ENCODE measurements at regions not wholly inside any gene's neighbourhood (a gene's known extent, or its start where the extent isn't known, plus 50 kb on each side); places are given as distances from the start of the nearest gene placed in this dataset.
"Not testable (repeated sequence)": the region's sequence is repeated elsewhere in the genome, so short reads cannot be mapped to it uniquely, and the experiment has no call there.

DNA sequence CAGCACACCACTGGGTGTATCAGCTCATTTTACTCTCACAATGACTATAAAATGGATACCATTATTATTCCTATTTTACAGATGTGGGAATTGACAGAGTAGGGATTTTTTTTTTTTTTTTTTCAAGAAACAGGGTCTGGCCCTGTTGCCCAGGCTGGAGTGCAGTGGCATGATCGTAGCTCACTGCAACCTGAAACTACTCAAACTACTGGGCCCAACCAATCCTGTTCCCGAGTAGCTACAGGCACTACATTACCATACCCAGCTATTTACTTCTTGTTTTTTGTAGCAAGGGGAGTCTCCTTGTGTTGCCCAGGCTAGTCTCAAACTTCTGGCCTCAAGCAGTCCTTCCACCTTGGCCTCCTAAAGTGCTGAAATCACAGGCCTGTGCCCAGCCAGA, 95.2 kb downstream of the LARP7 start:
- H3K4me3 ChIP-seq (ENCODE audit: low read depth, low read length): no peak overlapping the region
- TF ChIP-seq CTCF (IDR thresholded peaks at IDR 0.05; ENCODE audit: borderline replicate concordance, insufficient read depth, low read depth, low read length): no peak

DNA sequence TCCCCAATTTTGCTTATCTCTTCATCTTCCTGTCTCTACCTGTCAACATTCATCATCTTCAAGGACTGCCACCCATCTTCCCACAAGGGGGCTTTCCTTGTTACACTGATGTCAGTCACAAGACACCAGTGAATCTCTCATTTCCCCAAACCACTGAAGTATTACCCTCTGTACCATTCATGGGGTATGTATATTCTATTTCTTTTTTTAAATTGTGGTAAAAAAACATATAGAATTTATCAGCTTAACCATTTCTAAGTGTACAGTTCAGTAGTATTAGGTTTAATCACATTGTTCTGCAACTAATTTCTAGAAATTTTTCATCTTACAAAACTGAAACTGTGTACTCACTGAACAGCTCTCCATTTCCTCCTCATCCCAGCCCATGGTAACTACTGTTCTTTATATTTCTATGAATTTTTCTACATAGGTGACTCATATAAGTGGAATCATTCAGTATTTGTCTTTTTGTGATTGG, 98.6 kb downstream of the LARP7 start:
- TF ChIP-seq CTCF (IDR thresholded peaks at IDR 0.05; ENCODE audit: borderline replicate concordance, insufficient read depth, low read depth, low read length): no peak
- no peak overlapping the region for H3K4me3 ChIP-seq (ENCODE audit: low read depth, low read length)

- H3K4me3 ChIP-seq (ENCODE audit: low read depth, low read length): no peak overlapping the region
- no peak for TF ChIP-seq CTCF (IDR thresholded peaks at IDR 0.05; ENCODE audit: borderline replicate concordance, insufficient read depth, low read depth, low read length)
These were observed 99.8 kb downstream of the LARP7 start for GRCh38 chr4:112736718-112737135.

- H3K4me3 ChIP-seq (ENCODE audit: low read depth, low read length): no peak overlapping the region
- TF ChIP-seq CTCF (IDR thresholded peaks at IDR 0.05; ENCODE audit: borderline replicate concordance, insufficient read depth, low read depth, low read length): no peak
These were observed 102.5 kb downstream of the LARP7 start for GRCh38 chr4:112739442-112739841.

- TF ChIP-seq CTCF (IDR thresholded peaks at IDR 0.05; ENCODE audit: borderline replicate concordance, insufficient read depth, low read depth, low read length): no peak
These were observed 110.1 kb downstream of the LARP7 start for GRCh38 chr4:112747036-112747435.

DNA sequence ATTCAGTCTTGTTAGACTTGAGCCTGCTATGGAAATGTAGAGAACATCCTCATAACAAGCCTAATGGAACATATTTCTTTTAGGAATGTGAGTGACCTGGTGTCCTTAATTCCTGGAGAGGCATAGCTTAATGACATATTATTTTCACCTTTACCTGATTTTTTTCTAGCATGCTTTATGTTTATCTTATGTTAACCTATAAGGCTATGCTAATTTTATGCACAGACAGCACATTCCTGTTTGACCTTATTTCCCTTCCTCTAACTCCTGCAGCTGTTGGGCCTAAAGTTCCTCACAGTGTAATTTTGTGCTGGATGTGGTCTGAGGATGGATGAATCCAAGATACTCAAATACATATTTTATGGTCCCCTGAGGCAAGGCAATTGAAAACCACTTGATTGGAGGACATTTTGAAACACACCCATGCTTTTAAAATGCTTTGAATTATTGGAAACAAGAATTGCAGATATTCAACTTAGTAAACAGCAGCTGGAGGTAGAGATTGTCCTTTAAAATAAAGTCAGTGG, 111.5 kb downstream of the LARP7 start:
- TF ChIP-seq CTCF (IDR thresholded peaks at IDR 0.05; ENCODE audit: borderline replicate concordance, insufficient read depth, low read depth, low read length): no peak
- no peak overlapping the region for H3K4me3 ChIP-seq (ENCODE audit: low read depth, low read length)

More at GRCh38 chr4:112747036-112747435, 110.1 kb downstream of the LARP7 start:
- no peak overlapping the region for H3K4me3 ChIP-seq (ENCODE audit: low read depth, low read length)

DNA sequence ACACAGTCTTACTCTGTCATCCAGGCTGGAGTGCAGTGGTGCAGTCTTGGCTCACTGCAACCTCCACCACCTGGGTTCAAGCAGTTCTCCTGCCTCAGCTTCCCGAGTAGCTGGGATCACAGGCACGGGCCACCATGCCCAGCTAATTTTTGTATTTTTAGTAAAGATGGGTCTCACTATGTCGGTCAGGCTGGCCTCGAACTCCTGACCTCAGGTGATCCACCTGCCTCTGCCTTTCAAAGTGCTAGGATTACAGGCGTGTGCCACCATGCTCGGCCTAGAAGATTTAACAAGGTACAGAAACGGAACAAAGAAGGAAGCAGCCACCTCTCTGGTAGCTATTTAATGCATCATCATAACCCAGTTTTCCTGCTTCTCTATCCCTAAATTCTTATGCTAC, 113.8 kb downstream of the LARP7 start:
- not testable (repeated sequence) for H3K4me3 ChIP-seq (ENCODE audit: low read depth, low read length)

DNA sequence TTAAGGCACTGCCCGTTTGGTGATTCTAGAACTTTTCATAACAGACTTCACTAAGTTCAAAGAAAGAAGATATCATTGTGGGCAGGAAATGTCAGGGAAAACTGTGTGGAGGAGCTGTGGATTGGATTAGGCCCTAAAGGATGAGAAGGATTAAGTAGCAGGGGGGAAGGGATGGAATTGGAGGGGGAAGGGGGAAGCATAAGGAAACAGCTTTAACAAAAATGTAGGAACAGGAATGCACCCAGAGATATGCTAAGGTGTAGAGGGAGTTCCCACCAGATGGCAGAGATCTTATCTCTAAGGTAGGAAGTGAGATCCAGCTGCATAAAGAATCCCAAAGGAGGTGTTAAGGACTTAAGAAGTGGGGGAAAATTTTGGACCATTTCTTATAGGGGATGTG, 114.5 kb downstream of the LARP7 start:
- H3K4me3 ChIP-seq (ENCODE audit: low read depth, low read length): no peak overlapping the region
- no peak for TF ChIP-seq CTCF (IDR thresholded peaks at IDR 0.05; ENCODE audit: borderline replicate concordance, insufficient read depth, low read depth, low read length)

Measured in GM12875 (cell line).